ENCODE measurements at regions not wholly inside any gene's neighbourhood (a gene's known extent, or its start where the extent isn't known, plus 50 kb on each side); places are given as distances from the start of the nearest gene placed in this dataset.
A peak's percentile ranks its signal among the peaks of the same experiment; 100 is the strongest.
"Not testable (repeated sequence)": the region's sequence is repeated elsewhere in the genome, so short reads cannot be mapped to it uniquely, and the experiment has no call there.

GRCh38 chr5:160479220-160479619 is 57.6 kb downstream of the PTTG1 start:
- DNase-seq = no peak

GRCh38 chr5:160479926-160480325 is 58.3 kb downstream of the PTTG1 start:
- DNase-seq = no peak

- no peak for DNase-seq
Measured at GRCh38 chr5:160480652-160481051, 59.0 kb downstream of the PTTG1 start.

GRCh38 chr5:160484678-160485077 is 63.0 kb downstream of the PTTG1 start:
- no peak for DNase-seq

DNA sequence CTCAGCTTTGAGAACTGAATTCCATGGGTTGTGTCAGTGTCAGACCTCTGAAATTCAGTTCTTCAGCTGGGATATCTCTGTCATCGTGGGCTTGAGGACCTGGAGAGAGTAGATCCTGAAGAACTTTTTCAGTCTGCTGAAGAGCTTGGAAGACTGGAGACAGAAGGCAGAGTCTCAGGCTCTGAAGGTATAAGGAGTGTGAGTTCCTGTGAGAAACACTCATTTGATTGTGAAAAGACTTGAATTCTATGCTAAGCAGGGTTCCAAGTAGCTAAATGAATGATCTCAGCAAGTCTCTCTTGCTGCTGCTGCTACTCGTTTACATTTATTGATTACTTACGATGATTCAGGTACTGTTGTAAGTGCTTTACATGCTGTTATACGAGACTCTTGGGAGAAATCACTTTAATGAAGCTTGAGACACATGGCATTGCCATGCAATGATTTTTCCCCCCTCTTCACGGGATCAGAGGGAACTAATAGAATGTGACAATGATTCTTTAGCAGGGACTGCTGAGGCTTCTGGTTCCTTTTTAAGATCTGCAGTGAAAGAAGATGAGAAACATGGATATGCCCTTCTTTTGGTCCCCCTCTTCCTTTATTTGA is 63.8 kb downstream of the PTTG1 start:
- no peak for DNase-seq

DNA sequence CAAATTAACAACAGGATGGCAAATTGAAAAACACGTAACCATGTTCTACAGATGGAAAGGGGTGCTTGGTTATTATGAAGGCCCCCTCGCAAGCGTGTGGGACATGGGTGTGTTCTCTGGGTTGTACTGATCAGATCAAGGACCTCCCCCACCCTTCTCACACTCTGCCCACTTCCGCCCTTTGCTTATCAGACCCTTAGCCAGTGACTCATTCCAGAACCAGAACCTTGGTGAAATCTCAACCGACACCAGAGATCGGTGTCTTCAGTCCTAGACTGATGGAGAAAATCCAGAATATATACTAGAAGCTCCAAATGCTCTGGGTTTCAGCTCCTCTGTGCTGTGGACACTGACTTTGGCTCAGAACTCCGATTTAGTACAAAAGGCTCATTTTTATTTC is 64.9 kb downstream of the PTTG1 start:
- no peak for DNase-seq

- no peak for DNase-seq
Measured at GRCh38 chr5:160488394-160489325, 67.0 kb downstream of the PTTG1 start.

DNA sequence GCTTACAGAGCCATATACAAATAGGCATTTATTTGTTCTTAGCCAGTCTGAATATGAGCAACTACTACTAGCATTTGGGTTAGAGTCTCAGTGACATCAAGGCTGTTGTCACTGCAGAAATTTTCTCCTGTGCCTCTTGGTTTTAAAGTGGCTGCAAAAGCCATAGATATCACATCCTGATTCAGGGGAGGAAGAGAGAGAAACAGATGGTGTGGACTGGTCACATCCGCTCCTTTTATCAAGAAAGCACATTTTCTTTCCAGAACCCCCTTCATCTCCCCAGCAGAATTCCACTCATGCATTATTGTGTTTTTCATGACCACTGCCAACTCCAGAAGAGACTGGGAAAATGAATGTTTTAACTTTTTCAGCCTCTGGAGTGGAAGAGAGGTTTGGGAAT is 69.8 kb downstream of the PTTG1 start:
- DNase-seq = no peak

DNA sequence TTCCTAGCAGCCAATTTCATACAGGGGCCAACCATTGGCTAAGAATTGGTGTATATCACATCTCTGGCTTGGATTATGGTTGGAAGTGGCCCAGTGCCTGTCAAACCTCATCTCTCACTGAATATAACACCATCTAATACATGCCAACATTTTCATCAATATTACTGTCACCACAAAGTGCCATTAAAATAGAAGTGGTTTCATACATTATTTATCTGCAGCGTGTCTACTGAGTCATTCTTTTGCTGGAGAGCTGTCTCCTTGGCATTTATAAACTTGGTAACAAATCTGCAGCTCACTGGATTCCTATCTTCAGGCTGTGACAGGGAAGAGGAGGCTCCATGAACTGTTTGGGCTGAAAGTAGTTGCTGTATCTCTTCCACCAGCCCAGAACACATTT is 70.9 kb downstream of the PTTG1 start:
- DNase-seq = no peak

GRCh38 chr5:160493806-160494338 is 72.2 kb downstream of the PTTG1 start:
- DNase-seq = no peak

GRCh38 chr5:160494451-160494850 is 72.8 kb downstream of the PTTG1 start:
- no peak for DNase-seq

DNA sequence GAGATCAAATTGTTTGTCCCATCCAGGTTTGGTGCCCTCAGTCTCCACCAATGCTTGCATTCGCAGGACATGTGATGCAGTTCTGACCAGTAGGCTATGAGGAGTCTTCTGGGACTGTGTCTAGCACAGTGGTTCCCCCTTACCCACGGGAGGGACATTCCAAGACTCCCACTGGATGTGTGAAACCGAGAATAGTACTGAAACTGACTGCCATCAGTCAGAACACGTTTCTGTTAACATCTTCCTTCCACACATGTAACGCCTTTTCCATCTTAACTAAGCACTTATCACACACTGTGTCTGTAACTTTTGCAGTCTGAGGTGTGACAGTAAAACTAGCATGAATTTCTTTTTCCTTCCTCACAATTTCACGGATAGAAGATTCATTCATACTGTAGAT is 74.7 kb downstream of the PTTG1 start:
- no peak for DNase-seq

DNA sequence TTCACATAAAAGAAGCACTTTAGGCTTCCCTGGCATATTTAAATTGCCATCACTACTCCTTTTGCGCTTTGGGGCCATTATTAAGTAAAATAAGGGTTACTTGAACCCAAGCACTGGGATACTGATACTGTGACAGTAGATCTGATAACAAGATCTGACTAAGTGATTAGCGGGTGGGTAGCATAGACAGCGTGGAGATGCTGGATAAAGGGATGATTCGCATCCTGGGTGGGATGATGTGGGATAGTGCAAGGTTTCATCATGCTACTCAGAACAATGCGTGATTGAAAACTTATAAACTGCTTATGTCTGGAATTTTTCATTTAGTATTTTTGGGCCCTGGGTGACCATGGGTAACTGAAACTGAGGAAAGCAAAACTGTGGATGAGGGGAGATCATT is 75.1 kb downstream of the PTTG1 start:
- no peak for DNase-seq

DNA sequence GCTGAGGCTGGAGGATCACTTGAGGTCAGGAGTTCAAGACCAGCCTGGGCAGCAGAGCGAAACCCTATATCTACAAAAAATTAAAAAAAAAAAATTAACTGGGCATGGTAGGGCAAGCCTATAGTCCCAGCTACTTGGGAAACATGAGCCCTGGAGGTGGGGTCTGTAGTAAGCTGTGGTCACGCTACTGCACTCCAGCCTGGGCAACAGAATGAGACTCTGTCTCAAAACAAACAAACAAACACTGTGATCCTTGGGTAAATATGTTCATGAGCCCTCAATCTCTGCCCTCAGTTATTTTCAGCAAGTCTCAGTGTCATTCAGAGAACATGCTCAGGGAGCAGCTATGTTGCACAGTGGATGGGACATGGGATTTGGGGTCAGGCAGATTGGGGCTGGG is 76.2 kb downstream of the PTTG1 start:
- no peak for DNase-seq

- DNase-seq = not testable (repeated sequence)
Measured at GRCh38 chr5:160498441-160499043, 76.9 kb downstream of the PTTG1 start.

GRCh38 chr5:160500786-160501779 is 79.4 kb downstream of the PTTG1 start:
- DNase-seq = no peak

DNA sequence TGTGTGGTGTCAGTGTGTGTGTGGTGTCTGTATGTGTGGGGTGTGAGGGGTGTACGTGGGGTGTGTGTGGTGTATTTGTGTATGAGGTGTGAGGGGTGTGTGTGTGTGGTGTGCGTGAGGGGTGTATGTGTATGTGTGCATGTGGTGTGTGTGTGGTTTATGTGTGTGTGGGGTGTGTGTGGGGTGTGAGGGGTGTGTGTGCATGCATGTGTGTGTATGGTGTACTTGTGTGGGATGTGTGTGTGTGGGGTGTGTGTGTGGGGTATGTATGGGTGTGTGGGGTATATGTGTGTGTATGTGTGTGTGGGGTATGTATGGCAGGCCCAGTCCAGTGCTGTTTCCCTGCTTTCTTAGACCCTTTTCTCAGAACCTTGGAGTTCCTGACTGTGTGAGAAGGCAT is 83.3 kb downstream of the PTTG1 start:
- no peak for DNase-seq

GRCh38 chr5:160506006-160507004 is 84.7 kb downstream of the PTTG1 start:
- DNase-seq = no peak

DNA sequence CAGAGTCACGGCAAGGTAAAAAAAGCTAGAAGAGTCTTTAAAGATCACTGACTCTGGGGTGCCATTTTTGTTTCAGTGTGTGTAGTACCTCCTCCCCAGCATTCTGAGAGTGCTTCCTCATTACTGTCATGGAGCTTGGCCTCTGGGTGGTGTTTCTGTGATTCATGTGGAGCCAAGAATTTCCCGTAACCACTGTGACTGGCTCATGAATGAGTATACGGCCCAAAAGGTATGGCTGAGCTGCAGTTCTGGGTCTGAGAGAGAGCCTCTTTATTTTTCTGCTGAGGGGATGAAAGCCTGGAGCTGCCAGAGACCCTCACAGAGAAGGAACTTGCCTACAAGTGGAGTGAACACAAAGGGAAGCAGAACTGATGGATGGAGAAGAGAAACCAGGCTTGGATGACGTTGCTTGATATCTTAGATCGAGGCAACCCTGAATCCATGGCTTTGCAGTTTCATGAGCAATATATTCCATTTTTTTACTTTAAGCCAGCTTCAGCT is 85.6 kb downstream of the PTTG1 start:
- DNase-seq = no peak

GRCh38 chr5:160508780-160509361 is 87.2 kb downstream of the PTTG1 start:
- peak in 1 of 2 experiments; percentile 70 for DNase-seq

Data from NCI-H526 (cell line).